ENCODE measurements at regions not wholly inside any gene's neighbourhood (a gene's known extent, or its start where the extent isn't known, plus 50 kb on each side); places are given as distances from the start of the nearest gene placed in this dataset.

GRCh38 chr10:113326160-113327111 is 226.4 kb upstream of the HABP2 start:
- DNase-seq (ENCODE audit: low read depth in 2 of 2): no peak

- DNase-seq (ENCODE audit: low read depth in 2 of 2): no peak
Measured at GRCh38 chr10:113329121-113329596, 223.7 kb upstream of the HABP2 start.

- no peak for DNase-seq (ENCODE audit: low read depth in 2 of 2)
Measured at GRCh38 chr10:113331961-113332360, 220.9 kb upstream of the HABP2 start.

GRCh38 chr10:113333313-113333712 is 219.5 kb upstream of the HABP2 start:
- DNase-seq (ENCODE audit: low read depth in 2 of 2): no peak

- no peak for DNase-seq (ENCODE audit: low read depth in 2 of 2)
Measured at GRCh38 chr10:113335592-113335991, 217.3 kb upstream of the HABP2 start.

- no peak for DNase-seq (ENCODE audit: low read depth in 2 of 2)
Measured at GRCh38 chr10:113336549-113337130, 216.2 kb upstream of the HABP2 start.

- DNase-seq (ENCODE audit: low read depth in 2 of 2): no peak
Measured at GRCh38 chr10:113337142-113337541, 215.7 kb upstream of the HABP2 start.

GRCh38 chr10:113339121-113339520 is 213.7 kb upstream of the HABP2 start:
- DNase-seq (ENCODE audit: low read depth in 2 of 2): no peak

GRCh38 chr10:113340282-113340681 is 212.6 kb upstream of the HABP2 start:
- no peak for DNase-seq (ENCODE audit: low read depth in 2 of 2)

GRCh38 chr10:113341138-113341537 is 211.7 kb upstream of the HABP2 start:
- no peak for DNase-seq (ENCODE audit: low read depth in 2 of 2)

GRCh38 chr10:113345826-113346624 is 206.8 kb upstream of the HABP2 start:
- DNase-seq (ENCODE audit: low read depth in 2 of 2): no peak

GRCh38 chr10:113347508-113347907 is 205.3 kb upstream of the HABP2 start:
- DNase-seq (ENCODE audit: low read depth in 2 of 2): no peak

GRCh38 chr10:113348694-113349093 is 204.2 kb upstream of the HABP2 start:
- DNase-seq (ENCODE audit: low read depth in 2 of 2): no peak

GRCh38 chr10:113350311-113351040 is 202.4 kb upstream of the HABP2 start:
- DNase-seq (ENCODE audit: low read depth in 2 of 2): no peak

- DNase-seq (ENCODE audit: low read depth in 2 of 2): no peak
Measured at GRCh38 chr10:113354711-113355110, 198.1 kb upstream of the HABP2 start.

- DNase-seq (ENCODE audit: low read depth in 2 of 2): no peak
Measured at GRCh38 chr10:113356794-113357680, 195.8 kb upstream of the HABP2 start.

GRCh38 chr10:113357681-113358300 is 195.1 kb upstream of the HABP2 start:
- DNase-seq (ENCODE audit: low read depth in 2 of 2): no peak

- no peak for DNase-seq (ENCODE audit: low read depth in 2 of 2)
Measured at GRCh38 chr10:113359655-113360054, 193.2 kb upstream of the HABP2 start.

GRCh38 chr10:113360870-113361269 is 192.0 kb upstream of the HABP2 start:
- DNase-seq (ENCODE audit: low read depth in 2 of 2): no peak

- no peak for DNase-seq (ENCODE audit: low read depth in 2 of 2)
Measured at GRCh38 chr10:113362645-113363091, 190.2 kb upstream of the HABP2 start.

All from stimulated activated CD8-positive, alpha-beta memory T cell treated with anti-CD3 and anti-CD28 coated beads, Interleukin-15, amount 100 ng/mL, for 4 hours (primary cell).